Activated CD4-positive, alpha-beta memory T cell treated with anti-CD3 and anti-CD28 coated beads for 36 hours (primary cell): ENCODE measurements at regions not wholly inside any gene's neighbourhood (a gene's known extent, or its start where the extent isn't known, plus 50 kb on each side); places are given as distances from the start of the nearest gene placed in this dataset.

Experiments used
- CTCF ChIA-PET: fragments of 350-600 bp; sonication (Branson Sonifier 250); formaldehyde crosslinking; loops from one replicate; lab custom pipeline; 2021; ENCODE audit warnings: antibody characterized with exemption, inconsistent platforms; lab: Charles Lee
- POLR2A ChIA-PET: fragments of 350-600 bp; sonication (Branson Sonifier 250); formaldehyde crosslinking; loops from one replicate; lab custom pipeline; 2021; ENCODE audit warnings: antibody characterized with exemption; lab: Charles Lee
- DNase-seq: peaks from one replicate; pipeline ENCODE4 v3.0.0-alpha.2; 2020
- H3K27ac Mint-ChIP-seq: one replicate; pipeline ENCODE4 v1.8.0; 2021; ENCODE audit warnings: mixed read lengths
- H3K27me3 Mint-ChIP-seq: one replicate; pipeline ENCODE4 v1.8.0; 2021; ENCODE audit warnings: mixed read lengths
- H3K36me3 Mint-ChIP-seq: one replicate; pipeline ENCODE4 v1.8.0; 2021; ENCODE audit warnings: mixed read lengths
- H3K4me1 Mint-ChIP-seq: one replicate; pipeline ENCODE4 v1.8.0; 2021; ENCODE audit warnings: low read depth, mixed read lengths
- H3K4me3 Mint-ChIP-seq: one replicate; pipeline ENCODE4 v1.8.0; 2021; ENCODE audit warnings: mild to moderate bottlenecking, mixed read lengths
- H3K9me3 Mint-ChIP-seq: one replicate; pipeline ENCODE4 v1.8.0; 2021; ENCODE audit warnings: mixed read lengths
- intact Hi-C: fragments of 100-400 bp; cut with micrococcal nuclease; formaldehyde crosslinking; loops from one replicate; pipeline ENCODE4 v1.15.1; 2023

DNA sequence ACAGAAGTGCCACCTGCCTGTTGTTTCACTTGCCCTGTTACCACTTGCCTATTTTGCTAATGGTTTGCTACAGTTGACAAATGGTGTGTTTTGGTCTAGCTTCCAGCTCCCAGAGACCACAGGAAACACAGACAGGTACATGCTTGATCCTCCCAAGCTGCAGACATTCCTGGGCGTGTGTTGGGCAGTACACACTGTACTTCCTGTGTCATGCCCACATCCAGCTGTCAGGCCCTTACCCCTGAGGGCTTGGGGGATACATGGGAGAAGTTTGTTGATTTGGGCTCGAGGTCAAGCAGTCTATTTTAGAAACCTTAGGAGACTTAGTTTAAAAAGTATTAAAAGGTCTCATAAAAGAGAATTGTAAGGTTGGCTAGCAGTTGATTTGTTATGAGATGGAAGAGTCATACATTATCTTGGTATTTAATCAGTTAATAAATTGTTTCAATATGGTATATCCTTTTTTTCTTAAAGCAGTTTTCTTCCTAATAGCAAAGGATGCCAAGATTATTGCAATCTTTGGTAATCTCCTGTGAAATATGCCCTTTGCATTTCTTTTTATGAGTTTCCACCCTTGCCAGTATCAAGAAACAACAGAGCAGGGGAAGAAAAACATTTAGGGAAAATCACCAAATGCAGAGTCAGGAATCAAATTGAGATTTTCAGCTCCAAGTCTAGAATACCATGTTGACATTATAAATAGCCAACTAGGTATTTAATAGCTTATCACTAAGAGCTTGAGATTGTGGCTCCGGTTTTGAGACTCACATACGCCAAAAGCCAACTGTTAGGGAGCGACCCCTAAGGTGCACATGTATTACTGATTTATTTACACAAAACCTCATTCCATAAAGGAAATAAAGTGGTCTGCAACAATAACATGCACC, 52.3 kb upstream of the CD180 start:
- ChIA-PET POLR2A (no interaction called here), CTCF (interaction anchor here (0.6 to 3.7 kb wide), 3 partner anchors 326 to 1136 kb away, joined by 3 to 52 read pairs (median 4); no protein-coding TSS in a partner anchor)
- no peaks in the 10 kb centered on the region for H3K9me3 Mint-ChIP-seq

DNA sequence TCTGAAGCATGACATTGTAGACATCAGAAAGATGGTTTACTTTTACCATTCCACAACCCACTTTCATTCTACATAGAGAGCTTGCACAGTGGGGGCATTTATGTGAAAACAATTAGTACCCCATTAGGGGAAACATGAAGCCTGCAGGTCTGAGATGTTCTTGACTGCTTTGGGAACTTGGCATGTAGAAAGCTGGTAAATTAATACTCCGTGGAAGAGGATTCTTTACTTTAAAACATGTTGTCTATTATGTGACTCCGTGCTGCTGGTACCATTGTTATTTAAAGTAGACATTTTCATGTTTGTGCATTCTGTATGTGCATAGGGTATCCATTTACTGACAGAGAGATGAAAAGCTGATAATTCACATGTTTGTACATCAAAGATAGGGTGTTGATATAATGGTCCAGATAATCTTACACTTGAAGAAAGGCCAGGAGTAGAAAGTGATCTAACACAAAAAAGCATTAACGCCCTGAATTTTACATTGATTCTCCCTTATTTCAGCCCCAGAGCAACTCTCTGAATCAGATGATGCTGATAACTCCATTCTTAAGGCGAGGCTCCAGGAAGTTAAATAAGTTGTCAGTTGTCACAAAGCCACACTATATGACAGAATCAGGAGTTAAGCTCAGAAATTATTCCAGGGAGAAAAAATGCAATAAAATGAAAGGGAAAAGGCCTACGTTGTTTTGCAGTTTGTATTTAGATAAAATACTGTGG, 50.1 kb upstream of the CD180 start:
- DNase-seq: no peak
- no peak overlapping the region for H3K4me3 Mint-ChIP-seq
- intact Hi-C loops: loop anchor here (2.0 to 10.0 kb wide), 4 partner anchors 268 to 1760 kb away; no protein-coding TSS in a partner anchor
- peaks cover 8% of the 10 kb centered on the region for H3K4me1 Mint-ChIP-seq
- H3K27ac Mint-ChIP-seq: no peak overlapping the region
- no peaks in the 10 kb centered on the region for H3K27me3 Mint-ChIP-seq
- H3K36me3 Mint-ChIP-seq: no peaks in the 10 kb centered on the region
- ChIA-PET POLR2A (no interaction called here), CTCF (interaction anchor here (0.5 to 4.0 kb wide), 36 partner anchors 10 to 1762 kb away, joined by 3 to 52 read pairs (median 3); no protein-coding TSS in a partner anchor)
- H3K9me3 Mint-ChIP-seq: no peaks in the 10 kb centered on the region

More for the DNA sequence above, 52.3 kb upstream of the CD180 start:
- intact Hi-C loops: loop anchor here (5.0 to 10.0 kb wide), 3 partner anchors 266 to 1213 kb away; no protein-coding TSS in a partner anchor
- Mint-ChIP-seq H3K27me3 (no peaks in the 10 kb centered on the region), H3K4me1 (peaks cover 8% of the 10 kb centered on the region), H3K27ac (no peak overlapping the region), H3K4me3 (no peak overlapping the region), H3K36me3 (no peaks in the 10 kb centered on the region)
- no peak for DNase-seq
